ENCODE measurements at regions not wholly inside any gene's neighbourhood (a gene's known extent, or its start where the extent isn't known, plus 50 kb on each side); places are given as distances from the start of the nearest gene placed in this dataset.
A peak's percentile ranks its signal among the peaks of the same experiment; 100 is the strongest.
"Not testable (repeated sequence)": the region's sequence is repeated elsewhere in the genome, so short reads cannot be mapped to it uniquely, and the experiment has no call there.

DNA sequence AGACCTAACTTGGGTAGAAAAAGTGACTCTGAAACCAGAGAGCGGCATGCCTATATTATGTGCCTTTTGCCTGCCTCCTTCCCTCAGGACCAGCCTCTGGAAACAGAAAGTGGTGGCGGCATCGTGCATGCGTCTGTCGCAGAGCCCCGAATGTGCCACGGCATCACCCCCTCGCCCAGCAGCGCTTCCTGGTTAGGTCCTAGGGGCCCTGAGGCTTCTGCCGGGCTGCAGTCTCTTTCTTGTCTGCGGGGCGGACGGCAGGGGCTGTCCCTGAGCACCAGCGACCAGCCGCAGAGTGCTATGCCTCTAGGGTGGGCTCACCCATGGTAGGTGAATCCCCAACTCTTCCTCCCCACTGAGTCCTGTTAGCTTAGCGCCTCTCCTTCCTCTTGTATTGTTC, 68.7 kb downstream of the VSIG4 start:
- no peak for DNase-seq

DNA sequence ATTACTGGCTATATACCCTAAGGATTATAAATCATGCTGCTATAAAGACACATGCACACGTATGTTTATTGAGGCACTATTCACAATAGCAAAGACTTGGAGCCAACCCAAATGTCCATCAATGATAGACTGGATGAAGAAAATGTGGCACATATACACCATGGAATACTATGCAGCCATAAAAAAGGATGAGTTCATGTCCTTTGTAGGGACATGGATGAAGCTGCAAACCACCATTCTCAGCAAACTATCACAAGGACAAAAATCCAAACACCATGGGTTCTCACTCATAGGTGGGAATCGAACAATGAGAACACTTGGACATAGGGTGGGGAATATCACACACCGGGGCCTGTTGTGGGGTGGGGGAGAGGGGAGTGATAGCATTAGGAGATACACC, 72.7 kb downstream of the VSIG4 start:
- not testable (repeated sequence) for DNase-seq

DNA sequence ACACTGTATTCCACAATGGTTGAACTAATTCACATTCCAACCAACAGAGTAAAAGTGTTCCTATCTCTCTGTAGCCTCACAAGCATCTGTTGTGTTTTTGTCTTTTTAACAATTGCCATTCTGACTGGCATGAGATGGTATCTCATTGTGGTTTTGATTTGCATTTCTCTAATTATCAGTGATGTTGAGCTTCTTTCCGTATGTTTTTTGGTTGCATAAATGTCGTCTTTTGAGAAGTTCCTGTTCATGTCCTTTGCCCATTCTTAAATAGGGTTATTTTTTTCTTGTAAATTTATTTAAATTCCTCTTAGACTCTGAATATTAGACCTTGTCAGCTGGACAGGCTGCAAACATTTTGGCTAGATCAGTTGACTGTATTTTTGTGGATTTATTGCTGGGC, 78.2 kb downstream of the VSIG4 start:
- DNase-seq, result no peak

DNA sequence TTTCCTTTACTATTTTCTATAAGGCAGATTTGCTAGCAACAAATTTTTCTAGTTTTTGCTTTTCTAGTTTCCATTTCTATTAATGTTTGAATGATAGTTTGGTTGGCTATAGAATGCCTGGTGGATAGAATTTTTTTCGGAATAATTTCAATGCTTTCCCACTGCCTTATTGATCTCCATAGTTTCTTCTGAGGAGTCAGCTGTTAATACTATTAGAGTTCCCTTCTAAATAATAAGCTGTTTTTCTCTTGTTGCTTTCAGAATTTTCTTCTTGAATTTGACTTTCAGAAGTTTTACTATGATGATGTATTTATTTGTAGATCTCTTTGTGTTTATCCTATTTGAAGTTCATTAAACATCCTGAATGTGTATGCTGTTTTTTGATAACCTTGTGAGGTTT, 91.8 kb downstream of the VSIG4 start:
- DNase-seq, result no peak

DNA sequence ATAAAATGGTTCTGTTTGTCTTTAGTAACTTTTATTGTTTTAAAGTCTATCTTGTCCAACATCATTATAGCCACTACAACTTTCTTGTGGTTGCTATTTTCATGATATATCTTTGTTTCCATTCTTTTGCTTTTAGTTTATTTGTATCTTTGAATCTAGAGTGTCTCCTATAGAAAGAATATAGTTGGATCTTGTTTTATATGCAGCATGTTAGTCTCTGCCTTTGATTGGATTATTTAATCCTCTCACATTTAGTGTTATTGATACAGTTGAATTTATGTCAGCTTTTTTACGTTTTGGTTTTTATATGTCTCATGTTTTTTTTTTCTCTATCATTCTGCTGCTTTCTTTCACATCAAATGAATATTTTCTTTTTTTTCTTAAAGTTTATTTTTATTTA, 98.1 kb downstream of the VSIG4 start:
- no peak for DNase-seq

DNA sequence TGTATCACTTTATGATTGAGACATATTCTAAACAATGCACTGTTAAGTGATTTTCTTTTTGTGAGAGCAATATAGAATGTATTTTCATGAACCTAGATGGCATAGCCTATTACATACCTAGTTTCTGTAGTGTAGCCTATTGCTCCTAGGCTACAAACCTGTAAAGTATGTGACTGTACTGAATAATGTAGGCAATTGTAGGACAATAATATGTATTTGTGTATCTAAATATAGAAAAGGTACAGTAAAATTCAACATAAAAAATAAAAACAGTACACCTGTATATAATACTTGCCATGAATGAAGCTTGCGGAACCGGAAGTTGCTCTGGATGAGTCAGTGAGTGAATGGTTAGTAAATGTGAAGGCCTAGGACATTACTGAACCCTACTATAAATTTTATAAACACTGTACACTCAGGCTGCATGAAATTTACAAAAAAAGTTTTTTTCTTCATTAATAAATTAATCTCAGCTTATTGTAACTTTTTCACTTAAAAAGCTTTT, 106.7 kb downstream of the VSIG4 start:
- DNase-seq, result no peak

DNA sequence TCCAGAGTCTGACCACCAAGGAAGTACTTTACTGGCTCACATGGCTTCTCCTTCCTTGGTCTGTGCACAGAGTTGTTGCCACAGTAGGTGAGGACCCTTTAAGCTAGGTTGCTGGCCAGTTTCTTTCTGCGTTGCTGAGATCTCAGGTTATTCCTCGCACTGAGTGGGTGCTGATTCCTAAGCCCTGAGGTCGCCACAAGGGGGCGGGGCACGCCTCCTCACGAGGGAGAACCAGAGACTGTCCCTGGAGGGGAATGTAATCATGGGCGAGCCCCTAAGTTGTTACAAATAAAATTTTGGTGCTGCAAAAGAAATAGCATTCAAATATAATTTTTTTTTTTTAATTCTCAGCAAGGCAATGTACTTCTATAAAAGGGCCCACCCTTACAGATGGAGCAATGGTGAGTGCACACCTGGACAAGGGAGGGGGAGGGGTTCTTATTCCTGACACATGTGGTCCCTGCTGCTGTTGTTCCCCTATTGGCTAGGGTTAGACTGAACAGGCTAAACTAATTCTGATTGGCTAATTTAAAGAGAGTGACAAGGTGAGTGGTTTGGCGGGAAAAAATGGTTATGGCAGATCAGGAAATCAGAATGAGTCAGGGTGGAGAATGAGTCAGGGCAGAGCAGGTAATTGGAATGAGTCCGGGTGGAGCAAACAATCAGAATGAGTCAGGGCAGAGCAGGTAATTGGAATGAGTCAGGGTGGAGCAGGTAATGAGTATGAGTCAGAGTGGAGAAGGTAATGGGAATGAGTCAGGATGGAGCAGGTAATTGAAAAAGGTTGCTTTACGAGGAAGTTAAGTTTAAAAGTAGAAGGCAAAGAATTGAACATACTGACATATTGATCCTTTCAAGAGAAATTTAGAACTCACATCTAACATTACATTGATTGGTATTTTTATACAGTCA, 107.5 kb downstream of the VSIG4 start:
- DNase-seq, result peak in 1 of 5 donors; percentile 60

DNA sequence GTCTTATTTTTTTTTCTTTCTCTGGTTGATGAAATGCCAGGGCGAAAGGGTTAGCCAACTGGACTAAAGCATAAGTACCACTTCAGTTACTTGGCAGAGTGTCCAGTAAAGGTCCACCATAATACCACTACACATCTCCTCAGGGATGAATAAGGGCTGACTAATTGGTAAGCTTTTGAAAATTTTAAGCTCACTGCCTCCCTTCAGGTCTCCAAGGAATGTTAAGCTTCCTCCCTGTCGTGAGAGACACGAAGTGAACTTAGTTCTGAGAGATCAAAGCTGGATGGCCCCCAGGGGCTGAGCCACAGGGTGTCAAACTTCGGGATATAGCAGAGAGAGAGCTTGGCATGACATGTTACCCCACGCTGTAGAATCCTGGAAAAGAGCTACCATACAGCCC, 111.4 kb downstream of the VSIG4 start:
- no peak for DNase-seq

DNA sequence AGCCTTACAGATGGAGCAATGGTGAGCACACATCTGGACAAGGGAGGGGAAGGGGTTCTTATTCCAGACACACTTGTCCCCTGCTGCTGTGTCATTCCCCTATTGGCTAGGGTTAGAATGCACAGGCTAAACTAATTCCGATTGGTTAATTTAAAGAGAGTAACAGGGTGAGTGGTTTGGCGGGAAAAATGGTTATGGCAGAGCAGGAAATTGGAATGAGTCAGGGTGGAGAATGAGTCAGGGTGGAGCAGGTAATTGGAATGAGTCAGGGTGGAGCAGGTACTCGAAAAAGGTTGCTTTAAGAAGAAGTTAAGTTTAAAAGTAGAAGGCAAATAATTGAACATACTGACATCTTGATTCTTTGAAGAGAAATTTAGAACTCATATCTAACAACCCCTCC, 112.5 kb downstream of the VSIG4 start:
- peak in 1 of 5 donors; percentile 2 for DNase-seq

DNA sequence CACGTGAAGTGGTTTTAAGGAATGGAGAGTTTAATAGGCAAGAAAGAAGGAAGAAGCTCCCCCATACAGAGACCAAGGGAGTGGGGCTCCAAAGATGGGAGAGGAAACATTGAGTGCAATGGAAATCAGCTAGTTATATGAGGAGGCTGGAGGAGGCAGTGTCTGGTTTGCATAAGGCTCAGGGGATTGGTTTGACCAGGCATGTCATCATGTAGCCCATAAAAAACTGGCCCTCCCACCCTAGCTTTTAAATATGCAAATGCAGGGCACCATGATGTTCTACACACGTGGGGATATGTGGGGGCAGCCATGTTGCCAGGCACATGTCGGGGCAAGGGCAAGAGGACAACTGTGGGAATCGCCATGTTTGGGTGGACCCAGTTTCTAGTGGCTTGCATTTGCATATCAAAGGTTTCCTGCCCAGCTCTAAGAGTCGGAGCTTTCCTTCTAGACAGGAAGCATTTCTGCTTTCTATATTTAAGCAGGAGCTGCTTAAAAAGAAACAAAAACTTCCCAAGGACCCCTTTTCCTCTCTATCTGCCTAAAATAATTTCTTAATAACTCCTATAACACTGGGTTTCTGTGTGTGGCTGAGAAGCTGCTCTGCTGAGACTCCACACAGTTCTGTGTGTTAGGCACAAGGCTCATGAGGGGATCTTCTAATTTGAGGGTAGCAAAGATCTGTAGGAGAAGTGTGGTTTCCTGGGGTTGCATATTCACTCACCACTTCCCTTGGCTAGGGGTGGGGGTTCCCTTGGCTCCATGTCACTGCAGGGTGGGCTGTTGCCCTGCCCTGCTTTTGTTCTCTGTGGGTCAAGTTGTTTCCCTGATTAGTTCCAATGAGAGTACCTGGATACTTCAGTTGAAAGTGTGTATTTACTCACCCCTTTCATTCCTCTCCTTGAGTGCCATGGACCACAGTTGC, 113.5 kb downstream of the VSIG4 start:
- DNase-seq, result peak in 4 of 5 donors; percentile 9 to 85 (median 10)

DNA sequence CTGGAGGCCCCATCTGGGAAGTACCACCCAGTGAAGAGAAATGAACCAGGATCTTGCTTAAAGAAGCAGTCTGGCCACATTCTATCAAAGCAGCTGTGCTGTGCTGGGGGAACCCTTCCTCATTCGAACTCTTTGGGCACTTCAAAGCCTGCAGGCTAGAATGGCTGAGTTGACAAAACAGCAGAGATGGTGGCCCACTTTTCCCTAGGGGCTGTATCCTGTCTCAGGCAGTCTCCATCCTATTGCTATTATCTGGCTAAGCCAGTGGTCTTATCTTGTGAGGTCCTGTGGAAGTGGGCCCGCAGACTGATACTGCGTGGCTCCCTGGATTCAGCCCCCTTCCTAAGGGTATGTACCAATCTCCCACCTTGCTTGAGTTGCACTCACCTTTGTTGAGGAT, 114.3 kb downstream of the VSIG4 start:
- DNase-seq, result no peak

DNA sequence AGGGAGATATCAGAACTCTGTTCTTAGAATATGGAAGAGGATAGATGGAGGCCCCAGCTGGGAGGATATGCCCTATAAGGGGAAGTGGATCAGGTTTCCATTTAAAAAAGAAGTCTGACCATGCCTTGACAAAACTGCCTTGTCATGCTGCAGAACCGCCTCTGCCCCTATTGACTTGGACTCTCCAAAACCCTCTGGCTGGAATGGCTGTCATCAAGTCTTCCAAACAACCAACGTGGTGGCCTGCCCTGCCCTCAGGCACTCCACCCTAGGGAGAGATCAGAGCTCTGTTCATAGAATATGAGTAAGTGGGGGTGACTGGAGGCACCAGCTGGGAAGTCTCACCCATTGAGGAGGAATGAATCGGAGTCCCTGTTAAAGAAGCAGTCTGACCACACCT, 114.9 kb downstream of the VSIG4 start:
- DNase-seq, result no peak

DNA sequence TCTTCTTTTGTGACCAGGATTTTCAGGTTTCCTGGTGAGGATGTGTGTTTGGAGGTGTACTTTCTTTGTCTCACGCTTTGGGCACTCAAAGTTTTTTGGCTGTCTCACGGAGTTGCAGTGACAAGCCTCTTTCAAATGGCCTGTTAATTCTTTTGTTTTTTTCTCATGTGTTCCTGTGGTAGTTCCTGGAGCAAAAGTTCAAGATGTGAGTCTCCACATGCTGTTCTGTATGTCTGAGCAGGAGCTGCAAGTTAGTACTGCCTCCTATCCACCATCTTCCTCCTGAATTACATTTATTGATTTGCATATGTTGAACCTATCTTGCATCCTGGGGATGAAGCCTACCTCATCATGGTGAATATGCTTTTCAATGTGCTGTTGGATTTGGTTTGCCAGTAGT, 118.5 kb downstream of the VSIG4 start:
- no peak for DNase-seq

DNA sequence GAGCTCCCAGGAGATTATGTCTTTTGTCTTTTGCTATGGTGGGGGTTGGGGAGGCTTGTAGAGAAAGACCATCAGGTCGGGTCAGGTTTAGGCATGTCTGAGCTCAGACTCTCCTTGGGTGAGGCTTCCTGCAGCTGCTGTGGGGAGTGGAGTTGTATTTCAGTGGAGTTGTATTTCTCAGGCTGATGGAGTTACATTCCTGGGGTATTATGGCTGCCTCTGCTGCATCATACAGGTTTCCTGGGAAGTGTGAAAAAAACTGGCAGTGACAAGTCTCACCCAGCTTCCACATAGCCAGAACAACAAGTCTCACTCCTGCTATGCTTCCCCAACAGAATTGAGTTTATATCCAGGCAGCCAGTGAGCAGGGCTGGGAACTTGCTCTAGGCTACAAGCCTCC, 119.3 kb downstream of the VSIG4 start:
- no peak for DNase-seq

DNA sequence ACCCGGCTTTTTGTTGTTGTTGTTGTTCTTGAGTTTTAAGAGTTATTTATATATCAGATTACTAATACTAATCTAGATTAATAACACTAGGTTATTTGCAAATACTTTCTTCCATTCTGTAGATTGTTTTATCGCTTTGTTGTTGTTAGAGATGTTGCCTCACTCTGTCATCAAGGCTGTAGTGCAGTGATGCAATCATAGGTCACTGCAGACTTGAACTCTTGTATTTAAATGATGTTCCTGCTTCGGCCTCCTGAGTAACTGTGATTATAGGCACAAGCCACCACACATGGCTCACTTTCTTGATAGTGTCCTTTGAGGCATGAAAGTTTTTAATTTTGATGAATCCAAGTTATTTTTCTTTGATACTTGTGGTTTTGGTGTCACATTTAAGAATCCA, 129.0 kb downstream of the VSIG4 start:
- no peak for DNase-seq

DNA sequence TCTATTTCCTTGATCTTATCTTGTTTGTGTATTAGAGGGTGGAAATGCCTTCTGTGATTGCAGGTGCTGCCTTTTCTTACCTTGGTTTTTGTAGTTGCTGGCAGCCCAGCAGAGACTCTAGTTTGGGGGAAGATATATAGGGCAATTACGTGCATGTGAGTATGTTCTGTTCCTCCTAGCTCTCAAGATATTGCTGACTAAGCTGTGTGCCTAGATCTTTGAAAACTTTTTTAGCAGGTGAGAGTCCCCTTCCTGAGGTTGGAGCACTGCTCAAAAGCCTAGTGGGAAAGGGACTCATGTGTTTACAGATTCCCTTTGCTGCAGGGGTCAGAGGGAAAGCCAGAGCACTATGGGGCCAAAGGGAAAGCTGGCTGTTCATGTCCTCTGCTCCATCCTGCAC, 136.1 kb downstream of the VSIG4 start:
- no peak for DNase-seq

DNA sequence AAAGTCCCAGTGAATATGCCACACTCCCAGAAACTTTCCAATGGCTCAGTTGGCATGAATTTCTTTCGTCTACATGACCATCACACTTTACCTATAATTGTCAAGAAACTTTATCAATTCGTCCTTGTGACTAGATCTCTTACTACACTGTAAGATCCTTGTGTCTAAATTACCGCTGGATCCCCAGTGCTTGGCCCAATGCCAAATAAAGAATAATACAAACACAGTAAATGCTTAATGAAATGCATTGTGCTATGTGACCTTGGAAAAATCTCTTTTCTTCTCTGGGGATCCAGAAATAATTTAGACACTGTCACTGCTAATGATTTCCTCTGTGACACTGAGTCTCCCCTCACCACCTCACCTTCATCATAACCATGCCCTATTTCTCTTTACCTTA, 137.9 kb downstream of the VSIG4 start:
- DNase-seq, result no peak

DNA sequence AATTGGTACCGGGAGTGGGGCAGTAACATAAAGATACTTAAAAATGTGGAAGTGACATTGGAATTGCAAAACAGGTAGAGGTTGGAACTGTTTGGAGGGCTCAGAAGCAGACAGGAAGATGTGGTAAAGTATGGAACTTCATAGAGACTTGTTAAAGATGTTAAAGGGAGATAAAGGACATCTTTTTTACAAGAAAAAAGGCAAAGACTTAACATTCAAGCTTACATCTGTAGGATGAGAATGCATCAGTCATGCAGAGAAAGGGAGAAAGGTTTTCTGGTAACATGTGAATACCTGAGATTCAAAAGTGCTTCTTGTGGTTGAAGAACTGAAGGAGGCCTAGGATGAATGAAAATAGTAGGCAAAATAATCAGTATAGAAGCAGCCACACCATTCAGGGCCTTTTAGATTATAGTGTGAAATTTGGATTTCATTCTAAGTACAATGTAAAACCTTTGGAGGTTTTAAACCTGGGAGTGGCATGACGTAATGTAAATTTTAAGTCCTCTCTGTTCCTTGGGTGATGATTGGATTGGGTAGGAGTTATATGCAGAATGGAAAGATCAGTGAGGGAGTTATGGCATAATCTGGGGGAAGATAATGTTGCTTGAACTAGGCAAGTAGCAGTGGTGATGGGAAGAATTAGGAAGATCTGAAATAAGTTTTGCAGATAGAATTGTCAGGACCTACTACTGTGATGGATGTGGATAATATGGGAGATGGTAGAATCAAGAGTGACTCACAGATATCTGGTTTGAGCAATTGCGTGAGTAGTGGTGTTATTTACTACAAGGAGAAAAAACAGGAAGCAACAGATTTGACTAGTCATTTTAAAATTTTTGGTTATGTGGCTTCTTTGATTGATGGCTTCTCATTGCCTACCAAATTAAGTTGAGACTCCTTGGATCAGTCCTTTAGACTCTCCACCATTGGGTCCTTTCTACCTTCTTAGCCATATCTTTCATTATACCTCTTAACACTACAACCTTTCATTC, 138.7 kb downstream of the VSIG4 start:
- DNase-seq, result peak in 1 of 5 donors; percentile 41

DNA sequence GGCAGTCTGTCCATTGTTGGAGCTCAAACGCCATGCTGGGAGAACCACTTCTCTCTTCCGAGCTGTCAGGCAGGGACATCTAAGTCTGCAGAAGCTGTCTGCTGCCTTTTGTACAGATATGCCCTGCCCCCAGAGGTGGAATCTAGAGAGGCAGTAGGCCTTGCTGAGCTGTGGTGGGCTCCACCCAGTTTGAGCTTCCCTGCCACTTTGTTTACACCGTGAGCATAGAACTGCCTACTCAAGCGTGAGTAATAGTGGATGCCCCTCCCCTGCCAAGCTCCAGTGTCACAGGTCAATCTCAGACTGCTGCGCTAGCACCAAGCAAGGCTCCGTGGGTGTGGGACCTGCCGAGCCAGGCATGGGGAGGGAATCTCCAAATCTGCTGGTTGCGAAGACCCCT, 145.7 kb downstream of the VSIG4 start:
- DNase-seq, result peak in 1 of 5 donors; percentile 12

DNA sequence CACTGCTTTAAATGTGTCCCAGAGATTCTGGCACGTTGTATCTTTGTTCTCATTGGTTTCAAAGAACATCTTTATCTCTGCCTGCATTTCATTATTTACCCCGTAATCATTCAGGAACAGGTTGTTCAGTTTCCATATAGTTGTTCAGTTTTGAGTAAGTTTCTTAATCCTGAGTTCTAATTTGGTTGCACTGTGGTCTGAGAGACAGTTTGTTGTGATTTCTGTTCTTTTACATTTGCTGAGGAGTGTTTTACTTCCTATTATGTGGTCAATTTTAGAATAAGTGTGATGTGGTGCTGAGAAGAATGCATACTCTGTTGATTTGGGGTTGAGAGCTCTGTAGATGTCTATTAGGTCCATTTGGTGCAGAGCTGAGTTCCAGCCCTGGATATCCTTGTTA, 148.1 kb downstream of the VSIG4 start:
- peak in 1 of 5 donors; percentile 29 for DNase-seq

DNA sequence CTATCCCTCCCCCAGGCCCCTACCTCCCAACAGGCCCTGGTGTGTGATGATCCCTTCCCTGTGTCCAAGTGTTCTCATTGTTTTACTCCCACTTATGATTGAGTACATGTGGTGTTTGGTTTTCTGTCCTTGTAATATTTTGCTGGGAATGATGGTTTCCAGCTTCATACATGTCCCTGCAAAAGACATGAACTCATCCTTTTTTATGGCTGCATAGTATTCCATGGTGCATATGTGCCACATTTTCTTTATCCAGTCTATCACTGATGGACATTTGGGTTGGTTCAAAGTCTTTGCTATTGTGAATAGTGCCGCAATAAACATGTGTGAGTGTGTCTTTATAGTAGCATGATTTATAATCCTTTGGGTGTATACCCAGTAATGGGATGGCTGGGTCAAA, 151.7 kb downstream of the VSIG4 start:
- DNase-seq, result not testable (repeated sequence)

DNA sequence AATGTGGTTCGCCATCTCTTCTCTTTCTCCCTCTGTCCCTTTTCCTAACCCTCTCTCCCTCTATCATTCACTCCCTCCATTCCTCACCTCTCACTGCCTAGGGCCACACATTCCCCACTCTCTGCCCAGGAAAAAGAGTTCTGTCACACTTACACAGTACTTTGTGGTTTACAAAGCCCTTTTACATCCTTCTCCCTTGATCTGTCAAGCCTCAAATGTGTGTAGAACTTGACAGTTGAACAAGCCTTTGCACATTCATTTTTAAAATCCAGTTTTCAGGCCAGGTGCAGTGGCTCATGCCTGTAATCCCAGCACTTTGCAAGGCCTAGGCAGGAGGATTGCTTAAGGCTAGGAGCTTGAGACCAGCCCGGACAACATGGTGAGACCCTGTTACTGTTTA, 156.3 kb downstream of the VSIG4 start:
- no peak for DNase-seq
